GM12864 (cell line): ENCODE measurements at regions not wholly inside any gene's neighbourhood (a gene's known extent, or its start where the extent isn't known, plus 50 kb on each side); places are given as distances from the start of the nearest gene placed in this dataset.

ENCODE experiments used
- DNase-seq: peaks from one replicate; pipeline ENCODE4 v3.0.0-alpha.2; 2011; ENCODE audit warnings: low read depth
- H3K4me3 ChIP-seq: 2 replicates; pipeline ENCODE4 v1.5.1; 2011; ENCODE audit warnings: mild to moderate bottlenecking, low read depth, low read length, control low read depth
- TF ChIP-seq, protein P1 (sequence below): IDR thresholded peaks from 2 replicates; pipeline ENCODE4 v1.5.1; 2011; ENCODE audit warnings: low read depth, mild to moderate bottlenecking, moderate library complexity, low read length, control low read depth, inconsistent platforms; ENCODE audit errors: missing control alignments

- no peak overlapping the region for H3K4me3 ChIP-seq
- TF ChIP-seq, protein P1, sequence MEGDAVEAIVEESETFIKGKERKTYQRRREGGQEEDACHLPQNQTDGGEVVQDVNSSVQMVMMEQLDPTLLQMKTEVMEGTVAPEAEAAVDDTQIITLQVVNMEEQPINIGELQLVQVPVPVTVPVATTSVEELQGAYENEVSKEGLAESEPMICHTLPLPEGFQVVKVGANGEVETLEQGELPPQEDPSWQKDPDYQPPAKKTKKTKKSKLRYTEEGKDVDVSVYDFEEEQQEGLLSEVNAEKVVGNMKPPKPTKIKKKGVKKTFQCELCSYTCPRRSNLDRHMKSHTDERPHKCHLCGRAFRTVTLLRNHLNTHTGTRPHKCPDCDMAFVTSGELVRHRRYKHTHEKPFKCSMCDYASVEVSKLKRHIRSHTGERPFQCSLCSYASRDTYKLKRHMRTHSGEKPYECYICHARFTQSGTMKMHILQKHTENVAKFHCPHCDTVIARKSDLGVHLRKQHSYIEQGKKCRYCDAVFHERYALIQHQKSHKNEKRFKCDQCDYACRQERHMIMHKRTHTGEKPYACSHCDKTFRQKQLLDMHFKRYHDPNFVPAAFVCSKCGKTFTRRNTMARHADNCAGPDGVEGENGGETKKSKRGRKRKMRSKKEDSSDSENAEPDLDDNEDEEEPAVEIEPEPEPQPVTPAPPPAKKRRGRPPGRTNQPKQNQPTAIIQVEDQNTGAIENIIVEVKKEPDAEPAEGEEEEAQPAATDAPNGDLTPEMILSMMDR: peak; percentile 16
- DNase-seq: no peak
Measured at GRCh38 chr6:134691180-134691579, 258.7 kb downstream of the ALDH8A1 start.

DNA sequence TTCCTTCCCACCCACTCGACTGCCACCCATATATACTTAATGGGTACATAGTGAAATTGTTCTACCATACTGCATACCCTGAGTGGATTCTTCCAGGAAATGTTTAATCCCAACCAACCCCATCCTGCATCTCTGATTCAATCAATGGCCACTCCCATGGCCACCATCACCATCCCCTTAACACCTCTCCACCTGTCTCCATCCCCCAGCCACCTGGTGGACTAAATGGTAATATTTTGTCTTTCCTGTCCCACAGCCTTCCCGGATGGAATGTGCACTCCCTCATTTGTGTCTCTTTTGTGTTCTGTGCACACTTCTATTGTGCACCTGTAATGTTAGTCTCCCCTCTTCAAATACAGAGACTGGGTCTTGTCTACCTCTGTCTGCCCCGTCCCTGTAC, 259.9 kb downstream of the ALDH8A1 start:
- H3K4me3 ChIP-seq: no peak overlapping the region
- TF ChIP-seq, protein P1: no peak
- no peak for DNase-seq

DNA sequence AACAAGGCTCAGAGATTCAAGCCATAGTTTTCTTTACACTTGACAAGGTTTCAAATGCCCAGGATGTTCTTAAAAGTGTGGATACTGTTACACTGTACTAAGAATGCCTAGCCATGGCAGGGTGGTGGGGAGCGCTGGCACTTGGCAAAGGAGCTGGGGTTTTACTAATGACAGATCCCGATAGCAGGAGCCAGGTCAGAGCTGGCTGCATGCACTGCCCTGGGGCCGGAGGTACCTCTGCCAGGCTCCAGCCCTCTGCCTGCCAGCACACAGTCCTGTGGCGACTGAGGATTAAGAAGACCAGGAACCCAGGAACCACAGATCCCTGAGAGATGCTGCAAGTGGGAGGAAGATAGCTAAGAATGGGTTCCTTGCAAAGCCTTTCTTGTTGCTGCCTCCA, 260.3 kb downstream of the ALDH8A1 start:
- TF ChIP-seq, protein P1: no peak
- no peak for DNase-seq
- H3K4me3 ChIP-seq: no peak overlapping the region

- no peak for DNase-seq
- no peak overlapping the region for H3K4me3 ChIP-seq
- TF ChIP-seq, protein P1: no peak
Measured at GRCh38 chr6:134689177-134689576, 260.7 kb downstream of the ALDH8A1 start.

DNA sequence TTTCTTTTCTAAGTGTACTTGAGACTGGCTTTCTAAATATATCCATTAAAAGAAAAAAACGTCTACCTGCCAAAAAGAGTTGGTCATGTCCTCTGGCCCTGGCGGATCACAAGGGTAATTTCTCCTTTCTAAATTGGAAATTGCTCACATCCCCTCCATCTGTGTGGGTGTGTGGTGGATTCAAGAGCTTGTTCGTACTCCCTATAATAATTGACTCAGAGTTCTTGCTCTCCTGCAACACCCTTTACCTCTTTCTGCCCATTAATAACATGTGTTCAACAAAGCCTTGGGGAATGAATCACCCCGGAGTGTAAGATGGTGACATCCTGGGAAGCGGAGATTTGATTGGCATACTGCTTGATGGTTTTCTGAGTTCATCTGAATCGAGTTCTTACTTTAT, 263.8 kb downstream of the ALDH8A1 start:
- TF ChIP-seq, protein P1: no peak
- no peak overlapping the region for H3K4me3 ChIP-seq
- DNase-seq: no peak

DNA sequence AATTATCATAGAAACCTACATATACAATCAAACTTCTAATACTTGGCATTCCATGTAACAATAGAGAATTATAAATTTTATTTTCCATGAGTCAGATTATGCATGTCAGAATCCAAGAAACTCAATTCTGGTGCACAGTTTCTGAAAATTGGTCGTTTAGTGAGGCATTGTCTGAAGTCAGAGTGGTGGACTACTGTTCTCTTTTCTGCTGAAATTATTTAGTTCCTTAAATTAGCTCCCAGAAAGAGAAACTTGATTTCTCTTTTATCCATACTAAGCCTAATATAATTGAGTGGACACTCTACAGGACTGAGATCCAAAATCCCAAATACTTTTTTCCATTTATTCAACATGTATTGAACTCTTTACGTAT, 265.5 kb downstream of the ALDH8A1 start:
- no peak for DNase-seq
- TF ChIP-seq, protein P1: no peak
- no peak overlapping the region for H3K4me3 ChIP-seq

DNA sequence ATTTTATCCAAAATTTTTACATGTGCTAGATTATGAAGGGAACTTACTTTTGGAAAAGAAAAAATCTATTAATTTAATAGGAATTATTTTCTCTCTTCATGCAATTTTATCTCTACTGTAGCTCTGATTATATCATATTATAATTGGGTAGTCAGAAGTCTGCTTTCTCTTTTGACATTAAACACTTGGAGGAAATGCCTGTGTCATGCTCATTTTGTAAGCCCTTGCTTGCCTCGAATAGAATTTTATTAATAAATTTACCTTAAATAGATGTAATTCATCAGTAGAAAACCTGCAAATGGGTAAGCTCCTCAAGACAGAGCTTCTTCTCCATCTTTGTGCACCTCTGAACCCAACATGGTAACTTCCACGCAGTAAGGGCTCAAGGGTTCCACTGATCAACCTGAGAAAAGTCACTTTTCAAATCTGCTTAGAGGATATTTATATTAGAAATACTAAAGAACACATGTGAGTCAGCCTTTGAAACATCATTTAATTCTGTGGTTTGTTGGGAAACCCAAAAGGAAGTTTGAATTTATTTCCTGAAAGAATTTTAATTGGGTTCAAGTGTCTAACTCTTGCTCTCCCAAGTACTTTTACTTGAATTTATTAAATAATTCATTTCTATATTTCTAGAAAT, 266.0 kb downstream of the ALDH8A1 start:
- TF ChIP-seq, protein P1: no peak
- DNase-seq: no peak
- H3K4me3 ChIP-seq: no peak overlapping the region
